Left lung (tissue), 4 donors: ENCODE measurements at regions not wholly inside any gene's neighbourhood (a gene's known extent, or its start where the extent isn't known, plus 50 kb on each side); places are given as distances from the start of the nearest gene placed in this dataset.

Source experiments
- ATAC-seq: fragments of 200-7000 bp; cut with Tn5 transposase; one replicate; pipeline ENCODE4 v1.9.1; 2020; ENCODE audit warnings: moderate library complexity
- DNase-seq, 4 donors: peaks; one replicate each; pipeline ENCODE4 v3.0.0-alpha.2; 2013 to 2020
- H3K27ac ChIP-seq, 2 donors: fragments of 200-600 bp; sonication (generic) in 1 of 2; one replicate each; pipeline versions ENCODE4 v1.5.0 to v1.8.0; 2020 to 2021
- H3K27me3 ChIP-seq, 2 donors: fragments of 200-600 bp; sonication (generic) in 1 of 2; one replicate each; pipeline versions ENCODE4 v1.5.0 to v1.8.0; 2020 to 2021
- H3K36me3 ChIP-seq, 2 donors: fragments of 200-600 bp; sonication (generic) in 1 of 2; one replicate each; pipeline versions ENCODE4 v1.5.0 to v1.8.0; 2020 to 2021
- H3K4me1 ChIP-seq, 2 donors: fragments of 200-600 bp; one replicate each; pipeline ENCODE4 v1.8.0; 2021
- H3K4me3 ChIP-seq, 2 donors: fragments of 200-600 bp; sonication (generic) in 1 of 2; one replicate each; pipeline versions ENCODE4 v1.5.0 to v1.8.0; 2020 to 2021; ENCODE audit warnings: mild to moderate bottlenecking in 1 of 2
- H3K9me3 ChIP-seq, 2 donors: fragments of 200-600 bp; sonication (generic) in 1 of 2; one replicate each; pipeline versions ENCODE4 v1.5.0 to v1.8.0; 2020 to 2021
- intact Hi-C, 2 donors: fragments of 100-400 bp; cut with DNase I; formaldehyde crosslinking; loops; one replicate each; pipeline versions ENCODE4 v1.11.2 to v1.14.2; 2022
- TF ChIP-seq, protein P1 (sequence below), 2 donors: fragments of 200-600 bp; sonication (generic) in 1 of 2; IDR thresholded peaks; one replicate each; pipeline versions ENCODE4 v1.5.0 to v1.8.0; 2021; ENCODE audit warnings: antibody characterized with exemption in 2 of 2
- donor health status: DM: no; HTN: yes; CAD: no.
- donor health status: DM: no; HTN: no; CAD: no.

- Histone ChIP-seq H3K4me1 (no peaks in the 10 kb centered on the region), H3K36me3 (no peaks in the 10 kb centered on the region), H3K27ac (no peak overlapping the region), H3K9me3 (no peaks in the 10 kb centered on the region), H3K4me3 (no peak overlapping the region), H3K27me3 (no peaks in the 10 kb centered on the region)
- DNase-seq: no peak
- TF ChIP-seq, protein P1, sequence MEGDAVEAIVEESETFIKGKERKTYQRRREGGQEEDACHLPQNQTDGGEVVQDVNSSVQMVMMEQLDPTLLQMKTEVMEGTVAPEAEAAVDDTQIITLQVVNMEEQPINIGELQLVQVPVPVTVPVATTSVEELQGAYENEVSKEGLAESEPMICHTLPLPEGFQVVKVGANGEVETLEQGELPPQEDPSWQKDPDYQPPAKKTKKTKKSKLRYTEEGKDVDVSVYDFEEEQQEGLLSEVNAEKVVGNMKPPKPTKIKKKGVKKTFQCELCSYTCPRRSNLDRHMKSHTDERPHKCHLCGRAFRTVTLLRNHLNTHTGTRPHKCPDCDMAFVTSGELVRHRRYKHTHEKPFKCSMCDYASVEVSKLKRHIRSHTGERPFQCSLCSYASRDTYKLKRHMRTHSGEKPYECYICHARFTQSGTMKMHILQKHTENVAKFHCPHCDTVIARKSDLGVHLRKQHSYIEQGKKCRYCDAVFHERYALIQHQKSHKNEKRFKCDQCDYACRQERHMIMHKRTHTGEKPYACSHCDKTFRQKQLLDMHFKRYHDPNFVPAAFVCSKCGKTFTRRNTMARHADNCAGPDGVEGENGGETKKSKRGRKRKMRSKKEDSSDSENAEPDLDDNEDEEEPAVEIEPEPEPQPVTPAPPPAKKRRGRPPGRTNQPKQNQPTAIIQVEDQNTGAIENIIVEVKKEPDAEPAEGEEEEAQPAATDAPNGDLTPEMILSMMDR (IDR thresholded peaks at IDR 0.05): no peak
- intact Hi-C loops: no loop called here
- no peak for ATAC-seq
These were observed 1473.4 kb downstream of the RPA4 start for GRCh38 chrX:98357146-98357545.

GRCh38 chrX:98362630-98363029, 1478.9 kb downstream of the RPA4 start:
- TF ChIP-seq, protein P1 (IDR thresholded peaks at IDR 0.05): no peak
- H3K9me3 ChIP-seq: no peaks in the 10 kb centered on the region
- no peak overlapping the region for H3K4me3 ChIP-seq
- DNase-seq (no peak), ATAC-seq (no peak)
- intact Hi-C loops: no loop called here
- H3K27ac ChIP-seq: no peak overlapping the region
- no peaks in the 10 kb centered on the region for H3K27me3 ChIP-seq
- H3K36me3 ChIP-seq: no peaks in the 10 kb centered on the region
- H3K4me1 ChIP-seq: no peaks in the 10 kb centered on the region

DNA sequence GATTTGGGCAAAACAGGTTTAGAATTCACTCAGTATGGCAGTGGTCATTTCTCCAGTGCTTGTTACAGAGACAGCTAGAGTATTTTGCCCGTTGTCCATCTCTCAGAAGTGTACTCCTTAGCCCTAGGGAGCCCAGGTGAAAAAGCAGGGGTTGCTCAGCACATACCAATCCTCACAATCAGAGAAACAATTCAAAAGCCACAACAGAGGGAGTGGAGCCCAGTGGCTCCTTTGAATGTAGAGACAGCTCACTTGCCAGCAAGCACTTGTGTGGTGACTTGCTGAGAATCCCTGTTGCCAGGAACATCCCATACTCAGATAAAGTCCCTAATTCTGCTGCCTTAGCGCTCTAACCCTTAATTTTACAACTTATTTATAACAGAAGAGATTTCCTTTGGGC, 1488.3 kb downstream of the RPA4 start:
- intact Hi-C loops: no loop called here
- no peaks in the 10 kb centered on the region for H3K4me1 ChIP-seq

GRCh38 chrX:98379134-98379533, 1495.4 kb downstream of the RPA4 start:
- H3K4me3 ChIP-seq: no peak overlapping the region
- intact Hi-C loops: no loop called here
- no peaks in the 10 kb centered on the region for H3K27me3 ChIP-seq
- H3K27ac ChIP-seq: no peak overlapping the region
- ATAC-seq (no peak), DNase-seq (no peak)
- H3K4me1 ChIP-seq: no peaks in the 10 kb centered on the region
- TF ChIP-seq, protein P1 (IDR thresholded peaks at IDR 0.05): no peak
- H3K9me3 ChIP-seq: peaks cover 0 to 17% of the 10 kb centered on the region in 2 donors
- H3K36me3 ChIP-seq: no peaks in the 10 kb centered on the region

More for the DNA sequence above, 1488.3 kb downstream of the RPA4 start:
- no peak overlapping the region for H3K27ac ChIP-seq
- no peaks in the 10 kb centered on the region for H3K36me3 ChIP-seq
- no peak for ATAC-seq
- H3K27me3 ChIP-seq: no peaks in the 10 kb centered on the region
- peaks cover 0 to 3% of the 10 kb centered on the region in 2 donors for H3K9me3 ChIP-seq
- DNase-seq: no peak
- TF ChIP-seq, protein P1 (IDR thresholded peaks at IDR 0.05): no peak
- H3K4me3 ChIP-seq: no peak overlapping the region

DNA sequence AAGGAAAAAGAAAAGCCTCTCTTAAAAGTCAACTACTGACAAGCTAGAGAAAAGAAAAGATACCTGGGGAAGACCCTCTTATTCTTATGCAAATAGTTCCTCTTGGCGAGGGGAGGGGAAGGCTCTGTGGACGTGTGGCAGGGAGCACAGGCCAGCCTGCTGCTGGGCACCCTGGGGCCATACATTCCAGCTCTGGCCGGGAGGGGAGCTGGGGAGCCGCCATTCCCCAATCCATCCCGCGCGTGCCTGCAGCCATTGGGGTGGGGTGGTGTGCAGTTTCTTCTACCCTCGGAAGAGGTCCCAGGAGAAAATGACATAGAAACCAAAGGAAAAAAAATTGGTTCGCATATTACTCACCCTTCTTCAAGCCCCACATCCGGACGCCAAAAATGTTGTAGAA, 1496.4 kb downstream of the RPA4 start:
- ATAC-seq: no peak
- DNase-seq: peak in 1 of 4 donors; percentile 20
- H3K36me3 ChIP-seq: no peaks in the 10 kb centered on the region
- H3K4me1 ChIP-seq: no peaks in the 10 kb centered on the region
- TF ChIP-seq, protein P1 (IDR thresholded peaks at IDR 0.05): no peak
- no peak overlapping the region for H3K4me3 ChIP-seq
- no peak overlapping the region for H3K27ac ChIP-seq
- H3K9me3 ChIP-seq: peaks cover 0 to 17% of the 10 kb centered on the region in 2 donors
- no peaks in the 10 kb centered on the region for H3K27me3 ChIP-seq
- intact Hi-C loops: no loop called here
